IMR-90 (cell line): ENCODE measurements at regions not wholly inside any gene's neighbourhood (a gene's known extent, or its start where the extent isn't known, plus 50 kb on each side); places are given as distances from the start of the nearest gene placed in this dataset.

ENCODE experiments used
- ATAC-seq: fragments of 200-7000 bp; cut with Tn5 transposase; 2 replicates; pipeline ENCODE4 v1.9.1; 2020; ENCODE audit warnings: low read depth, mild to moderate bottlenecking, moderate library complexity
- BruUV-seq: library from RNA; stranded (reverse); fragments of 400-500 nt; replicated peaks from 2 replicates; lab custom pipeline; 2021; lab: Mats Ljungman, UMichigan
- CTCF ChIA-PET: fragments of 300-600 bp; formaldehyde crosslinking; extraction: SDS; loops from one replicate; lab custom pipeline; 2021; ENCODE audit warnings: antibody characterized with exemption; lab: Yijun Ruan, JAX
- POLR2A ChIA-PET: fragments of 300-600 bp; sonication (Branson Sonifier 250); formaldehyde crosslinking; loops from one replicate; lab custom pipeline; 2022; ENCODE audit warnings: antibody characterized with exemption; ENCODE audit not compliant: unreplicated experiment; lab: Charles Lee
- DNase-seq: peaks from one replicate; pipeline ENCODE4 v3.0.0; 2013
- H2AFZ ChIP-seq: replicated peaks from 2 replicates; pipeline ENCODE3; 2013; ENCODE audit warnings: low read length, mild to moderate bottlenecking; ENCODE audit not compliant: poor library complexity
- H2AK5ac ChIP-seq: 2 replicates; pipeline ENCODE4 v1.6.1; 2013; ENCODE audit warnings: low read depth, low read length, inconsistent platforms
- H2AK9ac ChIP-seq: replicated peaks from 2 replicates; pipeline ENCODE3; 2013; ENCODE audit warnings: mild to moderate bottlenecking, low read depth, low read length, moderate library complexity; ENCODE audit not compliant: poor library complexity
- H2BK120ac ChIP-seq: 2 replicates; pipeline ENCODE4 v1.6.1; 2013; ENCODE audit warnings: low read depth, low read length, inconsistent platforms
- H2BK15ac ChIP-seq: 3 replicates; pipeline ENCODE4 v1.6.1; 2013; ENCODE audit warnings: low read depth, low read length, inconsistent platforms
- H2BK20ac ChIP-seq: 2 replicates; pipeline ENCODE4 v1.6.1; 2013; ENCODE audit warnings: low read depth, mild to moderate bottlenecking, inconsistent platforms, low read length, moderate library complexity
- H2BK5ac ChIP-seq: 2 replicates; pipeline ENCODE4 v1.6.1; 2013; ENCODE audit warnings: mild to moderate bottlenecking, low read depth, low read length, inconsistent platforms; ENCODE audit not compliant: poor library complexity, severe bottlenecking
- H3K14ac ChIP-seq: replicated peaks from 2 replicates; pipeline ENCODE4 v1.6.1; 2013; ENCODE audit warnings: low read depth, low read length, inconsistent platforms
- H3K18ac ChIP-seq: 2 replicates; pipeline ENCODE4 v1.6.1; 2013; ENCODE audit warnings: low read depth, low read length, control low read depth
- H3K23ac ChIP-seq: 2 replicates; pipeline ENCODE4 v1.6.1; 2013; ENCODE audit warnings: low read depth, low read length, inconsistent platforms
- H3K27ac ChIP-seq: 2 replicates; pipeline ENCODE4 v1.5.1; 2013; ENCODE audit warnings: mild to moderate bottlenecking, control low read depth, low read length; ENCODE audit not compliant: insufficient read depth
- H3K27me3 ChIP-seq: 2 replicates; pipeline ENCODE4 v1.6.1; 2013; ENCODE audit warnings: low read length; ENCODE audit not compliant: control insufficient read depth, insufficient read depth
- H3K36me3 ChIP-seq: 2 replicates; pipeline ENCODE4 v1.6.1; 2013; ENCODE audit warnings: low read length, mixed read lengths; ENCODE audit not compliant: control insufficient read depth, insufficient read depth
- H3K4ac ChIP-seq: 2 replicates; pipeline ENCODE4 v1.6.1; 2013; ENCODE audit warnings: low read depth, low read length, inconsistent platforms
- H3K4me1 ChIP-seq: 2 replicates; pipeline ENCODE4 v1.6.1; 2013; ENCODE audit warnings: low read length, mixed read lengths; ENCODE audit not compliant: control insufficient read depth, insufficient read depth
- H3K4me2 ChIP-seq: 2 replicates; pipeline ENCODE4 v1.6.1; 2013; ENCODE audit warnings: low read depth, mild to moderate bottlenecking, control low read depth, low read length, moderate library complexity
- H3K4me3 ChIP-seq: 2 replicates; pipeline ENCODE4 v1.5.1; 2013; ENCODE audit warnings: low read depth, mild to moderate bottlenecking, control low read depth, low read length, moderate library complexity; ENCODE audit not compliant: insufficient read depth
- H3K56ac ChIP-seq: 2 replicates; pipeline ENCODE4 v1.6.1; 2013; ENCODE audit warnings: low read length, inconsistent platforms; ENCODE audit not compliant: insufficient read depth; ENCODE audit errors: extremely low read depth
- H3K79me1 ChIP-seq, 2 experiments: 2 replicates each; pipeline ENCODE4 v1.6.1; 2013; ENCODE audit warnings: low read length in 2 of 2, inconsistent platforms in 1 of 2, low read depth in 1 of 2
- H3K9ac ChIP-seq: 2 replicates; pipeline ENCODE4 v1.6.1; 2013; ENCODE audit warnings: low read depth, low read length, control low read depth
- H3K9me1 ChIP-seq: 2 replicates; pipeline ENCODE4 v1.6.1; 2013; ENCODE audit warnings: low read length, inconsistent platforms; ENCODE audit not compliant: insufficient read depth
- H3K9me3 ChIP-seq: 2 replicates; pipeline ENCODE4 v1.6.1; 2013; ENCODE audit warnings: low read length; ENCODE audit not compliant: control insufficient read depth, insufficient read depth
- H4K20me1 ChIP-seq: 2 replicates; pipeline ENCODE4 v1.6.1; 2013; ENCODE audit warnings: low read length, inconsistent platforms; ENCODE audit not compliant: insufficient read depth
- H4K5ac ChIP-seq: 2 replicates; pipeline ENCODE4 v1.6.1; 2013; ENCODE audit warnings: mild to moderate bottlenecking, low read depth, low read length, control low read depth
- H4K8ac ChIP-seq, 2 experiments: 2 replicates each; pipeline ENCODE4 v1.6.1; 2013; ENCODE audit warnings: low read depth in 2 of 2, low read length in 2 of 2, control low read depth in 1 of 2, inconsistent platforms in 1 of 2
- H4K91ac ChIP-seq: 2 replicates; pipeline ENCODE4 v1.6.1; 2013; ENCODE audit warnings: low read depth, low read length, inconsistent platforms; ENCODE audit not compliant: insufficient read depth
- BHLHE40 ChIP-seq: fragments of 150-350 bp; IDR thresholded peaks from 2 replicates; pipeline ENCODE4 v1.6.1; 2016; ENCODE audit warnings: mild to moderate bottlenecking, low read depth, low read length
- CEBPB ChIP-seq: IDR thresholded peaks from 2 replicates; pipeline ENCODE4 v1.6.1; 2012; ENCODE audit warnings: low read depth, low read length, improper control_type of control experiment
- CHD1 ChIP-seq: IDR thresholded peaks from 2 replicates; pipeline ENCODE4 v1.6.1; 2012; ENCODE audit warnings: low read depth, low read length, improper control_type of control experiment
- MXI1 ChIP-seq: IDR thresholded peaks from 2 replicates; pipeline ENCODE4 v1.6.1; 2012; ENCODE audit warnings: low read depth, mild to moderate bottlenecking, low read length, moderate library complexity, borderline replicate concordance
- RAD21 ChIP-seq: IDR thresholded peaks from 2 replicates; pipeline ENCODE4 v1.6.1; 2012; ENCODE audit warnings: low read length, improper control_type of control experiment
- RFX5 ChIP-seq: IDR thresholded peaks from 2 replicates; pipeline ENCODE4 v1.8.0; 2012; ENCODE audit warnings: low read depth, mild to moderate bottlenecking, low read length, moderate library complexity
- SMC3 ChIP-seq: fragments of 150-350 bp; IDR thresholded peaks from 2 replicates; pipeline ENCODE4 v1.6.1; 2016; ENCODE audit warnings: low read depth, mild to moderate bottlenecking, antibody characterized with exemption, low read length, moderate library complexity
- WGBS, 2 experiments: methylation state at CpG; one replicate each; pipeline versions ENCODE4 v1.1.5 to v1.1.7; 2013; ENCODE audit warnings: missing lambda C conversion rate in 2 of 2; ENCODE audit not compliant: insufficient read length in 1 of 2; ENCODE audit errors: extremely low coverage in 2 of 2; 5-methylcytosine and 5-hydroxymethylcytosine counted together
- dilution Hi-C: fragments of 300-500 bp; cut with HindIII; formaldehyde crosslinking; loops from one replicate; pipeline ENCODE4 v1.14.3; 2018; ENCODE audit warnings: low sequenced_read_pairs; ENCODE audit not compliant: unreplicated experiment
- in situ Hi-C: fragments of 300-500 bp; cut with MboI; formaldehyde crosslinking; loops from 3 replicates; pipeline ENCODE4 v1.14.3; 2019; ENCODE audit warnings: low sequenced_read_pairs, inconsistent platforms, mixed read lengths
- intact Hi-C: fragments of 100-400 bp; cut with micrococcal nuclease; formaldehyde crosslinking; loops from 2 replicates; pipeline ENCODE4 v1.10.0; 2022
- TF ChIP-seq, protein P1 (sequence below): conservative IDR thresholded peaks from 2 replicates; pipeline ENCODE4 v1.5.1; 2012; ENCODE audit warnings: mild to moderate bottlenecking, low read depth, low read length, improper control_type of control experiment
- TF ChIP-seq, protein P2 (sequence below): fragments of 150-350 bp; IDR thresholded peaks from 2 replicates; pipeline ENCODE4 v1.6.1; 2017; ENCODE audit warnings: mild to moderate bottlenecking, antibody characterized with exemption, low read length, low read depth

DNA sequence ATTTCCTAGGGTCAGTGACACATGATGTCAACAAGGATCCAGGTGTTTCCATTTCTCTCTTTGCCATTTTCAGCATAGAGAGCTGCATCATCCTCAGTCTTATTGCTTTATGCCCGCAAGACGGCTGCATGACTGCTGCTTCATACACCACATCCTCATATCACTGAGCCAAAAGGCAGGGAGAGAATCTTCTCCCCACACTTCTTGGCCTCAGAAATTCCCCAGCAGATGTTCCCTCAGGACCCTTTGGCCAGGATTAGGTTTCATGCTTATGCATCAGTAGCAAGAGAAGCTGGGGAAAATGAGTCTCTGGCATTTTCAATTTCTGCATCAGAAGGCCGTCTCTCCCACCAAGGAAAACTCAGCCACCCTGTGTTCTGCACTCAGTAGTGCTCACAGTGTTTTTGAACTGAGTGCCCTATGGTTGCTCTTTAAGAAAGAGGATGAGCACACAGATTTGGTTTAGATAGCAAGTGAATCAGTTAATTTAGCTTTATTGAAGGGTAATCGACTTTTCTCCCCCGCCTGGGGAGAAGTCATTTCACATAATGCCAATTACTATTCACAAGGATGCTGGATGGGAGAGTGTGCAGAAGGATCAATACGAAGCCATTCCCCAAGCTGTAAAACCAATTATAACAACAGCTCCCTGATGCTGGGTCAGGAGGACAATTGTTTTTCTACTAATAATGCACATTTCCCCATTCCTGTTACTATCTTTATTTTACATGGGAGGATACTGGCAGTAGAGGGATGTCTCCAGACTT, 360.2 kb downstream of the HHIPL2 start:
- dilution Hi-C loops (no loop called here), in situ Hi-C loops (no loop called here), intact Hi-C loops (no loop called here)
- Histone ChIP-seq H3K36me3 (no peaks in the 10 kb centered on the region), H3K9me1 (no peaks in the 10 kb centered on the region), H3K27me3 (no peaks in the 10 kb centered on the region), H2AFZ (no peak overlapping the region), H3K14ac (no peak overlapping the region), H4K91ac (no peak overlapping the region), H2AK5ac (no peak overlapping the region), H3K23ac (no peak overlapping the region), H3K4ac (no peak overlapping the region), H3K9me3 (no peaks in the 10 kb centered on the region), H4K20me1 (no peaks in the 10 kb centered on the region), H3K4me3 (no peak overlapping the region), H3K56ac (no peak overlapping the region), H2BK15ac (no peak overlapping the region), H3K18ac (no peak overlapping the region), H3K4me2 (no peak overlapping the region), H3K4me1 (no peaks in the 10 kb centered on the region), H3K79me1 (no peaks in the 10 kb centered on the region), H4K5ac (no peak overlapping the region), H3K27ac (no peak overlapping the region), H2BK120ac (no peak overlapping the region), H2BK5ac (no peak overlapping the region), H2AK9ac (no peak overlapping the region), H3K9ac (no peak overlapping the region), H2BK20ac (no peak overlapping the region), H4K8ac (no peak overlapping the region)
- TF ChIP-seq BHLHE40, result no peak
- TF ChIP-seq, protein P1, sequence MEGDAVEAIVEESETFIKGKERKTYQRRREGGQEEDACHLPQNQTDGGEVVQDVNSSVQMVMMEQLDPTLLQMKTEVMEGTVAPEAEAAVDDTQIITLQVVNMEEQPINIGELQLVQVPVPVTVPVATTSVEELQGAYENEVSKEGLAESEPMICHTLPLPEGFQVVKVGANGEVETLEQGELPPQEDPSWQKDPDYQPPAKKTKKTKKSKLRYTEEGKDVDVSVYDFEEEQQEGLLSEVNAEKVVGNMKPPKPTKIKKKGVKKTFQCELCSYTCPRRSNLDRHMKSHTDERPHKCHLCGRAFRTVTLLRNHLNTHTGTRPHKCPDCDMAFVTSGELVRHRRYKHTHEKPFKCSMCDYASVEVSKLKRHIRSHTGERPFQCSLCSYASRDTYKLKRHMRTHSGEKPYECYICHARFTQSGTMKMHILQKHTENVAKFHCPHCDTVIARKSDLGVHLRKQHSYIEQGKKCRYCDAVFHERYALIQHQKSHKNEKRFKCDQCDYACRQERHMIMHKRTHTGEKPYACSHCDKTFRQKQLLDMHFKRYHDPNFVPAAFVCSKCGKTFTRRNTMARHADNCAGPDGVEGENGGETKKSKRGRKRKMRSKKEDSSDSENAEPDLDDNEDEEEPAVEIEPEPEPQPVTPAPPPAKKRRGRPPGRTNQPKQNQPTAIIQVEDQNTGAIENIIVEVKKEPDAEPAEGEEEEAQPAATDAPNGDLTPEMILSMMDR, result no peak
- TF ChIP-seq CEBPB, result no peak
- no peak for TF ChIP-seq CHD1
- TF ChIP-seq RAD21, result no peak
- no peak for TF ChIP-seq SMC3
- no peak for TF ChIP-seq RFX5
- TF ChIP-seq MXI1, result no peak
- TF ChIP-seq, protein P2, sequence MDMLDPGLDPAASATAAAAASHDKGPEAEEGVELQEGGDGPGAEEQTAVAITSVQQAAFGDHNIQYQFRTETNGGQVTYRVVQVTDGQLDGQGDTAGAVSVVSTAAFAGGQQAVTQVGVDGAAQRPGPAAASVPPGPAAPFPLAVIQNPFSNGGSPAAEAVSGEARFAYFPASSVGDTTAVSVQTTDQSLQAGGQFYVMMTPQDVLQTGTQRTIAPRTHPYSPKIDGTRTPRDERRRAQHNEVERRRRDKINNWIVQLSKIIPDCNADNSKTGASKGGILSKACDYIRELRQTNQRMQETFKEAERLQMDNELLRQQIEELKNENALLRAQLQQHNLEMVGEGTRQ, result no peak
- DNase-seq, result no peak
- no peak for ATAC-seq
- BruUV-seq, result no TSS peak
- ChIA-PET CTCF (no interaction called here), POLR2A (no interaction called here)
- 93% methylated on average over 2 of the region's 6 CpGs; no CpG with 5 or more reads in 1 of the 2 experiments for WGBS, 2 experiments
